ENCODE measurements at regions not wholly inside any gene's neighbourhood (a gene's known extent, or its start where the extent isn't known, plus 50 kb on each side); places are given as distances from the start of the nearest gene placed in this dataset.

DNA sequence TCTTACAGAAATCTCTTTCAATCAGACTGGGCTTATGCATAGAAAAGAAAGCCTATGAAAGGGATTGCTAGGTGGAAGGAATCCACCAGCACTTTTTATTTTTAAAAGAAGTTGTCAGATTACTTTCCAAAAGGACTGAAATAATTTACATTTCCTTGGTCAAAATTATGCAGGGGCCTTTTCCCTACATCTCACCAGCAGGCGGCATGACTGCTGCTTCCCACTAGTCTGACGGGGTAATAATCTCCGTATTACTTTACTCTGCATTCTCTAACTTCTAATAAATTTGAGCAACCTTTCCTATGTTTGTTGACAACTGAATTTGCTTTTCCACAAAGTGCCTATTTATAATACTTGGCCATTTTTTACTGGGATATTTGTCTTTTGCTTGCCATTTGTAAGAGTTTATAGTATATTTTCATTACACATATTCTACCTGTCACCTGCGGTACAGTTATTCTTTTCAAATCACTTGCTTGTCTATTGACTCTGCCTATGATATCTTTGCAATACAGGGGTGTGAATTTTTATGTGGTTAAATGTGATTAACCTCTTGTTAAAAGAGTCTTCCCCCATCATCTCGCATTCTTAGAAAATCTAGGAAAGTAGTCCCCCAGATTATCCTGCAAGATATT is 51.9 kb upstream of the USP47 start:
- ATAC-seq (no peak), DNase-seq (peak in 1 of 10 donors; percentile 20)
- no peak overlapping the region for H3K4me3 Mint-ChIP-seq
- peaks cover 0 to 1% (median 0%) of the 10 kb centered on the region in 4 donors for H3K4me1 Mint-ChIP-seq
- no peaks in the 10 kb centered on the region for H3K9me3 Mint-ChIP-seq
- no peaks in the 10 kb centered on the region for H3K36me3 Mint-ChIP-seq
- peaks cover 0 to 12% (median 0%) of the 10 kb centered on the region in 5 donors for H3K27me3 Mint-ChIP-seq
- POLR2A ChIA-PET: no interaction called here
- H3K27ac Mint-ChIP-seq: no peak overlapping the region

DNA sequence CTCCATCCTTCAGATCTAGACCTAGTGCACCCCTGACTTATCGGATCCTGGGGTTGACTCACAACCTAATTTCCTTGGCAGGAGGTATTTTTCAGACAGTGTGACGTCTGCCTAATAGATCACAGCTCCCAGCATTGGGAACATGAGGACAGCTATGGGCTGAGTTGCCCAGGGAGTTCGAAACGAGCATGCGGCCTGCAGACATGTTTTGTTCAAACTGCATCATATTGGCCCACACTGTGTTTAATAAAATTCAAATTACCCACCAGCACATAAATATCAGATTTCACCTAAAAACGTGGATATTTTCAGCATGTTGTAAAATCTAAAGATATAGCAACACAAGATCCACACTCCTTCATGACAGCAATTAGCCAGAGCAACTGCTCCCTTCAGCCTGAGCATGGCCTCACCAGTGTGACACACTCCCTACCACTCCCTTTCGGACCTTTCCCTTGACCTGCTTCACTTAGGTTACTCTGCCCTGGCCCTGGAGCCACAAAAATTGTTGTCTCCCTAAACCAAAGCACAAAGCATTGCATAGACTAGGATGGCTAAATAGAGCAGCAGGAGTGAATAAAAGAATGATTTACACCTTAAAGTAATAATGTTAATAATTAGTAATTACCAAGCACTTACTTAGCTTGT is 53.6 kb upstream of the USP47 start:
- ATAC-seq (peak in 1 of 2 donors; percentile 28), DNase-seq (no peak)
- Mint-ChIP-seq H3K4me3 (no peak overlapping the region), H3K4me1 (peaks cover 0 to 1% (median 0%) of the 10 kb centered on the region in 4 donors), H3K9me3 (no peaks in the 10 kb centered on the region), H3K36me3 (no peaks in the 10 kb centered on the region), H3K27me3 (peaks cover 4 to 13% (median 6%) of the 10 kb centered on the region in 5 donors), H3K27ac (no peak overlapping the region)
- POLR2A ChIA-PET: interaction anchor here (1.2 to 2.2 kb wide), 2 partner anchors 751 to 760 kb away, joined by 3 to 5 read pairs; no protein-coding TSS in a partner anchor

DNA sequence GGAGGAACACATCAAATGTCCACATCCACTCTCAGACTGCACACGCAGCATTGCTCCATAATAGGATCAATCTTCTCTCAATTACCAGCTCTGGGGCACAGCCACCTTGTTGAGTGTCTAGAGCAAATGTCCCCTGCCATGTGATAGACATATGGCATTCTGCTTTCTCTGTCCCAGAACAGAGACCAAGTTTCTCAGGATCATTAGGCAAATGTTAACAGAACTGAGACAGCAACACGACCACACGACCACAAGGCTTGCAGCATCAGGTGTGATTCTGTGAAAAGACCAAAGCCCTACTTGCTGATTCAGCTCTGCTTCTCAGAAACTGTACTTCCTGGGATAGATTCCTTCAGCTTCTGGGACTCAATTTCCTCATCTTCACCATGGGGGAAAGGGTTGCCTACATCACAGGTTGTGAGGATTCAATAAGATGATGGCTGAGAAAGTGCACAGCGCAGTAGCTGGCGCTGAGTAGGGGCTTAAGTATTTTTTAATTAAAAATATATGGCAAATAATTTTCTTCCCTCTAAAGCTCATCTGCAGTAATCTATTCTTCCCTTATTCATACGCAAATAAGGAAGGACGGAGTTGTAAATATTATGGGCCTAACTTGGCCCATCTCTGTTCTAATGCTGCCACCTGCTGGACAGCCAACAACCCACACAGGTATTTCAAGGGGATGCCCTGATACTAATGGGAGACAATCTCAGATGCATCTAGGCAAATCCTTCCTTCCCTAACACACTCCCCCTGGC is 54.3 kb upstream of the USP47 start:
- DNase-seq (peak; percentile 43 to 84 (median 64)), ATAC-seq (peak; percentile 79 to 91)
- Mint-ChIP-seq H3K27me3 (peaks cover 4 to 12% (median 6%) of the 10 kb centered on the region in 5 donors), H3K27ac (no peak overlapping the region), H3K9me3 (no peaks in the 10 kb centered on the region), H3K36me3 (no peaks in the 10 kb centered on the region), H3K4me1 (peaks cover 0 to 1% (median 0%) of the 10 kb centered on the region in 4 donors), H3K4me3 (no peak overlapping the region)
- POLR2A ChIA-PET: interaction anchor here (1.2 to 2.2 kb wide), 2 partner anchors 750 to 759 kb away, joined by 3 to 5 read pairs; no protein-coding TSS in a partner anchor

DNA sequence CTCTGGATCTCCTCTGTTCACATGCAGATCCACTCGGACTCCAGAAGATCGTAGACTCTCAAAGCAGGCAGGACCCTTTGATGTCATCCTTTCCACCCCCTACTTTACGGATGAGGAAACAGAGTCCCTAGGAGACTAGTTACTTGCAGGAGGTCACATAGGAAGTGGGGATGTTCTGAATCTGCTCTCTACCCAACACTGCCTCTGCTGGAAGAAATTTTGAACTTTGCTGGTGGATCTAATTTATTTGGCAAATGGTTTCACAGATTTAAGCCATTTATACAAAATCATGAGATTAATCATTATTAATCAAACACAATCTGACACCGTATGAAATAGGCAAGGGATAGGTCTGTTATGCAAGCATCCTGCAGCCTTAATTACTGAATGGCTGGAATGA is 55.0 kb upstream of the USP47 start:
- POLR2A ChIA-PET: interaction anchor here (2.2 kb wide), 1 partner anchor 759 kb away, joined by 5 read pairs; no protein-coding TSS in a partner anchor

DNA sequence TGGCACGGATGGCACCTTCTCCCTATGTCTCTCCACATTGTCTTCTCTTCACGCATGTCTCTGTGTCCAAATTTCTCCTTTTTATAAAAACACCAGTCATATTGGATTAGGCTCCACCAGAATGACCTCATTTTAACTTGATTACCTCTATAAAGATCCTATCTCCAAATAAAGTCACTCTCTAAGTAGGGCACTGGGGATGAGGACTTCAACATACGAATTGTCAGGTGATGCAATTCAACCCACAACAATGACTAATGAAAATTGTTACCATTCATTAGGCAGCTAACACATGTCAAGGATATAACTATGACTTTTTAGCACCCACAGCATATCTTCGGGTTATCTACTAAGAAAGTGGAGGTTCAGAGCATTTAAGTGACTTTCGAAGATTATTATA is 55.5 kb upstream of the USP47 start:
- Mint-ChIP-seq H3K9me3 (no peaks in the 10 kb centered on the region), H3K4me1 (peaks cover 0 to 1% (median 0%) of the 10 kb centered on the region in 4 donors), H3K4me3 (no peak overlapping the region), H3K27ac (no peak overlapping the region), H3K36me3 (no peaks in the 10 kb centered on the region), H3K27me3 (peaks cover 4 to 12% (median 10%) of the 10 kb centered on the region in 5 donors)
- ATAC-seq (no peak), DNase-seq (no peak)
- POLR2A ChIA-PET: no interaction called here

More for the DNA sequence above, 55.0 kb upstream of the USP47 start:
- Mint-ChIP-seq H3K4me1 (peaks cover 0 to 1% (median 0%) of the 10 kb centered on the region in 4 donors), H3K9me3 (no peaks in the 10 kb centered on the region), H3K4me3 (no peak overlapping the region), H3K27me3 (peaks cover 4 to 10% (median 10%) of the 10 kb centered on the region in 5 donors), H3K27ac (peak overlapping the region in 1 of 10 donors; percentile 16), H3K36me3 (no peaks in the 10 kb centered on the region)
- no peak for DNase-seq
- ATAC-seq: no peak

DNA sequence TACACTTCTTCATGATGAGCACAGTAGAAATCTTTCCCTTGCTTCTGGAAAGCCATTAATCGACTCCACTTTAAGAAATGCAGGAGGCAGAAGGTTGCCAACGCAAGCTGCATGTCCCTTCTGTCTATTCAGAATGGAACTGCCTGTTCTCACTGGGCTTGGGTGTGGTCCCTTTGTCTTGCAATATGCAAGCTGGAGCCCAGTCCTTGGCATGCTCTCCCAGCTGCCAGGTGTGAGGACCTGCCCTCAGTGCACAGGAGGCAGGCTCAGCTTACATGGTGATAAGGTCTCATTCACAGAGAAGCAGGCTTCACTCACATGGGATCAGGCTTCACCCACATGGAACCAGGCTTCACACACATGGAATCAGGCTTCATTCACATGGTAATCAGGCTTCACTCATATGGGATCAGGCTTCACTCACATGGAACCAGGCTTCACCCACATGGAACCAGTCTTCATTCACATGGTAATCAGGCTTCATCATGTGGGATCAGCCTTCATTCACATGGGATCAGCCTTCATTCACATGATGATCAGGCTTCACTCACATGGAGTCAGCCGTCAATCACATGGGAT is 59.2 kb upstream of the USP47 start:
- Mint-ChIP-seq H3K27me3 (peaks cover 8 to 24% (median 20%) of the 10 kb centered on the region in 5 donors), H3K9me3 (no peaks in the 10 kb centered on the region), H3K27ac (no peak overlapping the region), H3K36me3 (no peaks in the 10 kb centered on the region), H3K4me3 (no peak overlapping the region), H3K4me1 (no peaks in the 10 kb centered on the region)
- DNase-seq (no peak), ATAC-seq (no peak)
- POLR2A ChIA-PET: no interaction called here

DNA sequence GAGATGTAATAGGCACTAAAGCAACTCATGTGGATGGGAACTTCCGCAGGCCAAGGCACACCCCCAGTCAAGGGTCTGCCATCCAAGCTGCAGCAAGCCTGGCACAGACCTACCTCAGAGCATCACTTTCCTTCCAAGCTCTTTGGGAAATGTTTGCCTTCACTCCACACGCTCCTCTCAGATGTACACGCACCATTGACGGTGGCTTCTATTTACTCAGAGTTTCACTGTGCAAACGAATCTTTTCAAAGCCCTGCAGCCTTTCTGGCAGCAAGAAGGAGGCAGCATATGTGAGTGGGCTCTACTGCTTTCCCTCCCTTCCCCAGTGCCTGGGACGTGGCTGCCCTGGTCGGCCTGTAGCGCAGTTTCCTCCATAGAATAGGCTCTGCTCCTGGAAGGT is 60.9 kb upstream of the USP47 start:
- Mint-ChIP-seq H3K36me3 (no peaks in the 10 kb centered on the region), H3K4me3 (no peak overlapping the region), H3K4me1 (no peaks in the 10 kb centered on the region), H3K27ac (no peak overlapping the region), H3K27me3 (peaks cover 8 to 32% (median 25%) of the 10 kb centered on the region in 5 donors), H3K9me3 (no peaks in the 10 kb centered on the region)
- ATAC-seq (no peak), DNase-seq (no peak)
- POLR2A ChIA-PET: no interaction called here

DNA sequence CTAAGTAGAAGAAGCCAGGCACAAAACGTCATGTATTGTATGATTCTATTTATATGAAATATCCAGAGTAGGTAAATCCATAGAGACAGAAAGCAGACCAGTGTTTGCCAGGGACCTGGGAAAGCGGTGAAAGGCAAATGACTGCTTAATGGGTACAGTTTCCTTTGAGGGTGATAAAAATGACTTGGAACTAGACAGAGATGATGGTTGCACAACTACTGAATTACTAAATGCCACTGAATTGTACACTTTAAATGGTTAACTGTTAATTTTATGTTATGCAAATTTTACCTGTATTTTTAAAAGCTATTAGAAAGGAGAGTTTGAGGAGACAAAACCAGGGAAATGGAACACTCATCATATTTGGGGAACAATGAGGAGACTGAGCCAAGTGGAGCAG is 61.8 kb upstream of the USP47 start:
- peaks cover 14 to 32% (median 30%) of the 10 kb centered on the region in 5 donors for H3K27me3 Mint-ChIP-seq
- H3K9me3 Mint-ChIP-seq: no peaks in the 10 kb centered on the region
- no peak overlapping the region for H3K4me3 Mint-ChIP-seq
- no peaks in the 10 kb centered on the region for H3K36me3 Mint-ChIP-seq
- ATAC-seq: no peak
- POLR2A ChIA-PET: no interaction called here
- H3K4me1 Mint-ChIP-seq: no peaks in the 10 kb centered on the region
- DNase-seq: no peak
- no peak overlapping the region for H3K27ac Mint-ChIP-seq

DNA sequence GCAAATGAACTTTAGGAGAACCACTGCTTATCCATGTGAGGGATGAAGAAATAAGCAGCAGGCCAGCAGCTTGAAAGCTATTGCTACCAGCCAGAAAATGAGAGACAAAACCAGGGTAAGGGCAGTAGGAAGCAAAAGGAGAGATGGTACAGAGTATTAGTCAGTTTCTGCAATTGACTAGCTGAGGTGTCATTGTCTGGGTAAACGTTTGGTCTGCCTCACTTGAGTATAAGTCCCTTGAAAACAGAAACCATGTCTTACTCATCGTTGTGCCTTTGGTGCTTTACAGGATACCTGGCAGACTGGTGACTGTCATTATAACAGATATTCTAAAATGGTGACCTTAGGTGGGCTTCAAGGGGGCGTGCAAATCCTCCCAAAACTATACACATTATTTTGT is 63.9 kb upstream of the USP47 start:
- no peak overlapping the region for H3K4me3 Mint-ChIP-seq
- ATAC-seq: no peak
- POLR2A ChIA-PET: no interaction called here

DNA sequence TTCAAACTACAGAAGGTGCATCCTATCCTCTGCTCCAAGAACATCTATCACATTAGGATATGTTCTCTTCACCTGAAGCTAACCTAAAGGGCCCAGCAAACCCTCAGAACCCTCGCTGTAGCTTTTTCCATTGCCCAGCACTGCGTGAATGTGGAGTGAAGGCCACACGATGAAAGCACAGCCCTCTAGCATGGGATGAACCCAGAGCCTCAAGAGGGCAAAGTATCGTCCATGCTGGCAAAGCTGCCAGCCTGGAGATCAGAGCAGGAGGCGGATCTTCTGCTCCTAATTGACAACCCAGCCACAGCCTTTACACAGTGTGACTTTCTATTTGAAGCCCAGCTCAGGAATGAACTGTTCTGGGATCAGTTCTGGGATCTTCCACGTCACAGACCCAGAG is 65.1 kb upstream of the USP47 start:
- DNase-seq (no peak), ATAC-seq (no peak)
- Mint-ChIP-seq H3K27ac (no peak overlapping the region), H3K9me3 (no peaks in the 10 kb centered on the region), H3K36me3 (no peaks in the 10 kb centered on the region), H3K4me3 (no peak overlapping the region), H3K27me3 (peaks cover 11 to 26% (median 22%) of the 10 kb centered on the region in 5 donors), H3K4me1 (no peaks in the 10 kb centered on the region)
- POLR2A ChIA-PET: no interaction called here

More for the DNA sequence above, 63.9 kb upstream of the USP47 start:
- H3K4me1 Mint-ChIP-seq: no peaks in the 10 kb centered on the region
- no peaks in the 10 kb centered on the region for H3K9me3 Mint-ChIP-seq
- H3K27me3 Mint-ChIP-seq: peaks cover 11 to 26% (median 24%) of the 10 kb centered on the region in 5 donors
- no peak for DNase-seq
- H3K36me3 Mint-ChIP-seq: no peaks in the 10 kb centered on the region
- H3K27ac Mint-ChIP-seq: no peak overlapping the region

DNA sequence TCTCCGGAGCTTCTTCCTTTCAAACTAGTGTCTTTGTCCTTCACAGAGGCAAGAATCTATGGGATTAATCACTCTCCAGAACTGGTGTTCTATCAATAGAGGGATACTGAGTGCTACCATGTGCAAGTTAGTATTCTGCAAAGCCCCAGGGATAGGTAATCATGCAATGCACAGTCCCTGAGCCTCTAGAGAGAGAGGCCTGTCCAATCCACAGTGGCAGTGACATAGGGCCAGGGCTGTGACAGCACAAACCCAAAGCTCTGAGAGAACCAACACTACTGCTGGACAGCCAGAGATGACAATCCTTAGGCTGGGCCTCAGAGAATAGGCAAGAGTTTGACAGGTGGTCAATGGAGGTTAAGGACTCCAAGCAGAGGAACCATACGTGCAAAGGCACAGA is 66.8 kb upstream of the USP47 start:
- Mint-ChIP-seq H3K9me3 (no peaks in the 10 kb centered on the region), H3K4me3 (no peak overlapping the region), H3K27me3 (peaks cover 13 to 27% (median 22%) of the 10 kb centered on the region in 5 donors), H3K36me3 (no peaks in the 10 kb centered on the region), H3K27ac (no peak overlapping the region), H3K4me1 (no peaks in the 10 kb centered on the region)
- DNase-seq (no peak), ATAC-seq (no peak)
- POLR2A ChIA-PET: no interaction called here

DNA sequence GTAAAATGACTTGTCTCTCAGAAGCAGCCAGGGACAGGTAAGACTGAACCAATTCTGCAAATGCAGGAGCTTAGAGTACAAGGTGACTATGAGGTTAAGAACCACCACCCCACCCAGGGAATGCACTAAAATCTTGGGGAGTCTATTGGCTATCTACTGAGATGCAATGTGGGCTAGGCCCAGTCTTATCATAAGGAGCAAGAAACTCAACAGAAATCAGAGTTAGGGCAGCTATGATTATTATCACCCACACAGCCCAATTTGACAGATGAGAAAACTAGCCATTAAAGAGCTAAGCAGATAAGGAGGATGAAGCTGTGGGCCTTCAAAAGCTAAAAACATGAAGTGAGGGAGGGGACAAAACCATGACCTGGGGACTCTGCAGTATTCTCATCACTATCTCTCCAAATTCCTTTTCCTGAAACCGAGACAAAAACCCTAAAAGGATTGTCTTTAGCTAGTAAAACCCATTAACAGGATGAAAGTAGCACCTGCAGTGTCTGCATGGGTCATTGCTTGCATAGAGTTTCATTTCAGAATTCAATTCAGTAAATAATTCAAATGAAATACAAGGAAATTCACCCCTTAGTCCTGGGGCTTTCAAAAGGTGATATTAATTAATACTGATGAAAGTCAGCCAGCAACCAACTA is 68.8 kb upstream of the USP47 start:
- Mint-ChIP-seq H3K36me3 (no peaks in the 10 kb centered on the region), H3K27me3 (peaks cover 11 to 32% (median 30%) of the 10 kb centered on the region in 5 donors), H3K4me1 (no peaks in the 10 kb centered on the region), H3K27ac (no peak overlapping the region), H3K4me3 (no peak overlapping the region), H3K9me3 (no peaks in the 10 kb centered on the region)
- ATAC-seq (no peak), DNase-seq (no peak)
- POLR2A ChIA-PET: no interaction called here

Data from naive thymus-derived CD8-positive, alpha-beta T cell (primary cell).